ENCODE measurements at regions not wholly inside any gene's neighbourhood (a gene's known extent, or its start where the extent isn't known, plus 50 kb on each side); places are given as distances from the start of the nearest gene placed in this dataset.

- Histone ChIP-seq H3K4me3 (no peak overlapping the region), H3K9me3 (peaks cover 0 to 2% of the 10 kb centered on the region in 2 donors), H3K27me3 (no peaks in the 10 kb centered on the region), H3K36me3 (no peaks in the 10 kb centered on the region), H3K27ac (no peak overlapping the region), H3K4me1 (no peaks in the 10 kb centered on the region)
- DNase-seq = no peak
- ATAC-seq = no peak
- TF ChIP-seq, protein P1, sequence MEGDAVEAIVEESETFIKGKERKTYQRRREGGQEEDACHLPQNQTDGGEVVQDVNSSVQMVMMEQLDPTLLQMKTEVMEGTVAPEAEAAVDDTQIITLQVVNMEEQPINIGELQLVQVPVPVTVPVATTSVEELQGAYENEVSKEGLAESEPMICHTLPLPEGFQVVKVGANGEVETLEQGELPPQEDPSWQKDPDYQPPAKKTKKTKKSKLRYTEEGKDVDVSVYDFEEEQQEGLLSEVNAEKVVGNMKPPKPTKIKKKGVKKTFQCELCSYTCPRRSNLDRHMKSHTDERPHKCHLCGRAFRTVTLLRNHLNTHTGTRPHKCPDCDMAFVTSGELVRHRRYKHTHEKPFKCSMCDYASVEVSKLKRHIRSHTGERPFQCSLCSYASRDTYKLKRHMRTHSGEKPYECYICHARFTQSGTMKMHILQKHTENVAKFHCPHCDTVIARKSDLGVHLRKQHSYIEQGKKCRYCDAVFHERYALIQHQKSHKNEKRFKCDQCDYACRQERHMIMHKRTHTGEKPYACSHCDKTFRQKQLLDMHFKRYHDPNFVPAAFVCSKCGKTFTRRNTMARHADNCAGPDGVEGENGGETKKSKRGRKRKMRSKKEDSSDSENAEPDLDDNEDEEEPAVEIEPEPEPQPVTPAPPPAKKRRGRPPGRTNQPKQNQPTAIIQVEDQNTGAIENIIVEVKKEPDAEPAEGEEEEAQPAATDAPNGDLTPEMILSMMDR (IDR thresholded peaks at IDR 0.05) = no peak
- intact Hi-C loops (cut with DNase I) = no loop called here
Observed at GRCh38 chr5:8719796-8720195, 826.1 kb downstream of the SEMA5A start.

DNA sequence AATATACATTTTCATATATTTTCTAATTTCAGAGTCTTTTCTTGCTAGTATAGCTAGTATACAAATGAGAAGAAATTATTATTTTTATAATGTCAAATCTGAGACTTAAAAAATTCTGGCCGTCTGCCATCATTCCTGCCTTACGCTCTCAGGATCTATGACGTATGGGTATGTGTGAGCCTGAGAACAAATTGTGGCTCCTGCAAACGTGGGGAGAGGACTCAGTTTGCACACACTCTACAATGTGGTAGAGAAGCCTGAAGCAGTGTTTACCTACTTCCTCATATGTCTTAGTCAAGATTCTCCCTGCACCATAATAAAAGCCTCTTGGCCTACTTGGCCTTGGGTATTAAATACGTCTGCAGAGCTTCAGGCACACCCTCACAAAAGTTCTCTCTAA lies 825.4 kb downstream of the SEMA5A start:
- Histone ChIP-seq H3K4me1 (no peaks in the 10 kb centered on the region), H3K4me3 (no peak overlapping the region), H3K27ac (no peak overlapping the region), H3K27me3 (no peaks in the 10 kb centered on the region), H3K36me3 (no peaks in the 10 kb centered on the region), H3K9me3 (peaks cover 0 to 2% of the 10 kb centered on the region in 2 donors)
- ATAC-seq (no peak), DNase-seq (no peak)
- TF ChIP-seq, protein P1 (IDR thresholded peaks at IDR 0.05) = no peak
- intact Hi-C loops (cut with DNase I) = no loop called here

GRCh38 chr5:8721536-8721935 lies 824.3 kb downstream of the SEMA5A start:
- Histone ChIP-seq H3K4me3 (no peak overlapping the region), H3K36me3 (no peaks in the 10 kb centered on the region), H3K27ac (no peak overlapping the region), H3K9me3 (peaks cover 0 to 2% of the 10 kb centered on the region in 2 donors), H3K4me1 (no peaks in the 10 kb centered on the region), H3K27me3 (no peaks in the 10 kb centered on the region)
- DNase-seq = no peak
- intact Hi-C loops (cut with DNase I) = no loop called here
- no peak for ATAC-seq
- TF ChIP-seq, protein P1 (IDR thresholded peaks at IDR 0.05) = no peak

GRCh38 chr5:8726383-8727036 lies 819.4 kb downstream of the SEMA5A start:
- H3K27ac ChIP-seq = no peak overlapping the region
- TF ChIP-seq, protein P1 (IDR thresholded peaks at IDR 0.05) = no peak
- DNase-seq = peak in 1 of 4 donors; percentile 30
- no peaks in the 10 kb centered on the region for H3K27me3 ChIP-seq
- no peaks in the 10 kb centered on the region for H3K36me3 ChIP-seq
- ATAC-seq = no peak
- peaks cover 0 to 8% of the 10 kb centered on the region in 2 donors for H3K9me3 ChIP-seq
- H3K4me1 ChIP-seq = no peaks in the 10 kb centered on the region
- no peak overlapping the region for H3K4me3 ChIP-seq
- intact Hi-C loops (cut with DNase I) = no loop called here

- H3K9me3 ChIP-seq = peaks cover 0 to 8% of the 10 kb centered on the region in 2 donors
- H3K27me3 ChIP-seq = no peaks in the 10 kb centered on the region
- TF ChIP-seq, protein P1 (IDR thresholded peaks at IDR 0.05) = no peak
- ATAC-seq (no peak), DNase-seq (no peak)
- intact Hi-C loops (cut with DNase I) = no loop called here
- H3K27ac ChIP-seq = no peak overlapping the region
- no peaks in the 10 kb centered on the region for H3K4me1 ChIP-seq
- H3K4me3 ChIP-seq = no peak overlapping the region
- no peaks in the 10 kb centered on the region for H3K36me3 ChIP-seq
Observed at GRCh38 chr5:8727396-8727795, 818.5 kb downstream of the SEMA5A start.

Data from left lung (tissue), 4 donors.